ENCODE measurements at regions not wholly inside any gene's neighbourhood (a gene's known extent, or its start where the extent isn't known, plus 50 kb on each side); places are given as distances from the start of the nearest gene placed in this dataset.

GRCh38 chr21:21722731-21723130 lies 724.5 kb downstream of the NCAM2 start:
- TF ChIP-seq POLR2A (IDR thresholded peaks at IDR 0.05) = no peak
- no peak for TF ChIP-seq CTCF (IDR thresholded peaks at IDR 0.05)
